LNCAP (cell line): ENCODE measurements at regions not wholly inside any gene's neighbourhood (a gene's known extent, or its start where the extent isn't known, plus 50 kb on each side); places are given as distances from the start of the nearest gene placed in this dataset.

Source experiments
- TF ChIP-seq, protein P1 (sequence below): fragments of 450-650 bp; IDR thresholded peaks from 2 replicates; pipeline ENCODE4 v1.5.1; 2017; ENCODE audit warnings: mild to moderate bottlenecking

DNA sequence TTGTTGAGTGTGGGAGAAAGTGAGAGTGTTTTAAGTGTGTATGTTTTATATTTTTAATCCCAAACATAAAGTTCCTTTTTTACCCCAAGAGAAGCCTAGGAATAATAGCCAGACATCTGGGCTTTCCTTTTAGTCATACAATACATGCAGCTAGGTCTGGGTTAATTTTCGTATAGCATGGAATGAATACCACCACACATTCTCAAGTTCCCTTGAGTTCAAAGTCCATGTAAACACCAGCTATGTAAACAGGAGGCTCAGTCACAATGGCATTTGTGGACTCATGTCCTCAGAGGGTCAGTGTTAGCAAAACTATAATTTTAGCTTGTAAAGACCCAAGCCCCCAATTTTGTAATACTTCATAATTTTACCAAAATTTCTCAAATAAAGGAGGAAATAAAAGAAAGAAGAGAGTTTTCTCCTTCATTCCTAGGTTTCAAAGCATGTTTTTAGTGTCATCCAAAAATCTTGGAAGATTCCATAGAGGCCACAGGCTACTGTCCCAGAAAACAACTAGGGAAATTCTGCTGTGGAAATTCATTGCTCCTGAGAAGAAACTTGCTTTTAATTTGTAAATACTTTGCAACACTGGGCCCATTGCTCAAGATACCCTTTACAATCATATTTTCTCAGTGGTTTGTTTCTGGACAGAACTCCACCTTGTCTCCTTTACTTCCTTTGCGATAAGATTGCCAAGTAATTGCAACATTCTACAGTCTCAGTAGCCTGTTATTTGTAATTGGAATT is 671.2 kb downstream of the COL12A1 start:
- TF ChIP-seq, protein P1, sequence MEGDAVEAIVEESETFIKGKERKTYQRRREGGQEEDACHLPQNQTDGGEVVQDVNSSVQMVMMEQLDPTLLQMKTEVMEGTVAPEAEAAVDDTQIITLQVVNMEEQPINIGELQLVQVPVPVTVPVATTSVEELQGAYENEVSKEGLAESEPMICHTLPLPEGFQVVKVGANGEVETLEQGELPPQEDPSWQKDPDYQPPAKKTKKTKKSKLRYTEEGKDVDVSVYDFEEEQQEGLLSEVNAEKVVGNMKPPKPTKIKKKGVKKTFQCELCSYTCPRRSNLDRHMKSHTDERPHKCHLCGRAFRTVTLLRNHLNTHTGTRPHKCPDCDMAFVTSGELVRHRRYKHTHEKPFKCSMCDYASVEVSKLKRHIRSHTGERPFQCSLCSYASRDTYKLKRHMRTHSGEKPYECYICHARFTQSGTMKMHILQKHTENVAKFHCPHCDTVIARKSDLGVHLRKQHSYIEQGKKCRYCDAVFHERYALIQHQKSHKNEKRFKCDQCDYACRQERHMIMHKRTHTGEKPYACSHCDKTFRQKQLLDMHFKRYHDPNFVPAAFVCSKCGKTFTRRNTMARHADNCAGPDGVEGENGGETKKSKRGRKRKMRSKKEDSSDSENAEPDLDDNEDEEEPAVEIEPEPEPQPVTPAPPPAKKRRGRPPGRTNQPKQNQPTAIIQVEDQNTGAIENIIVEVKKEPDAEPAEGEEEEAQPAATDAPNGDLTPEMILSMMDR: no peak

DNA sequence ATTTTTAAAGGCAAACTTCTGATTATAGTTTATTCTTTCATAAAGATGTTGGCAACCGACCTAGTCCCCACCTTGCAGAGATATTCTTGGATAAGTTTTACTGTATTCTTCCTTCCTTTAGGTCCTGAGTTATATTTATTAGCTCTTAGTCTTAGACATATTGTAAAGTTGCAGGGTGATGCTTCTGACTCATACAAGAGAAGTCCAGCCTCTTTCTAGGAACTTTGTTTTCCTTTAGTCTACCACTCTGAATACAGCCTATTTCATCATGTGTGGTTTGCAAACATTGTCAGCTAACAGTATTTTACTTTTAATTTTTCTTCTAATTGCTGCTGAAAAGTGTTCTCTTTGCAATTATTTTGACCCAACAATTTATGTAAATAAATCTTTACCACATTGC is 686.7 kb downstream of the COL12A1 start:
- TF ChIP-seq, protein P1: no peak

DNA sequence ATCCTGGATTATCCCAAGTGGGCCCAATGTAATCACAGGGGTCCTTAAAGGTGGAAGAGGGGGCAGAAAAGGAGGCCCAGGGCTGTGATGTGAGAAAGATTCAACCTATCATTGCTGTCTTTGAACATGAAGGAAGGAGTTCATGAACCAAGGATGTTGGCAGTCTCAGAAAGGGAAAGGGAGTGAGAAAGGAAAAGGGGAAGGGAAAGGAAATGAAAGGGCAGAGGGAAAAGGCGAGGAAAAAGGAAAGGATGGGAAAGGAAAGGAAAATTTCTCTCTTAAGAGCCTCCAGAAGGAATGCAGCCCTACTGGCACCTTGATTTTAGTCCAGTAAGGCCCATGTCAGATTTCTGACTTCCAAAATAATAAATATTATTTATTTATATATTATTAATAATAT is 687.8 kb downstream of the COL12A1 start:
- TF ChIP-seq, protein P1: no peak

DNA sequence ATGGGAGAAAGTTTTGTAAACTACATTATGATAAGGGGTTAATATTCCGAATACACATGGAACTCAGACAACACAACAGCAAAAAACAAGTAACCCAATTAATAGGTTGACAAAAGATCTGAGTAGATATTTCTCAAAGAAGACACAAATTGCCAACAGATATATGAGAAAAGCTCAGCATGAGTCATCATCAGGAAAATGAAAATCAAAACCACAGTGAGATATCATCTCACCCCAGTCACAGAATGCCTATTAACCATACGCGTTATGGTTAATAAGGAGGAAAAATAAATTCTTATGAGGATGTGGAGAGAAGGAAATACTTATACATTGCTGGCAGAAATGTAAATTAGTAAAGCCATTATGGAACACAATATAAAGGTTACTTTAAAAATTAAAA is 695.0 kb downstream of the COL12A1 start:
- TF ChIP-seq, protein P1: no peak

DNA sequence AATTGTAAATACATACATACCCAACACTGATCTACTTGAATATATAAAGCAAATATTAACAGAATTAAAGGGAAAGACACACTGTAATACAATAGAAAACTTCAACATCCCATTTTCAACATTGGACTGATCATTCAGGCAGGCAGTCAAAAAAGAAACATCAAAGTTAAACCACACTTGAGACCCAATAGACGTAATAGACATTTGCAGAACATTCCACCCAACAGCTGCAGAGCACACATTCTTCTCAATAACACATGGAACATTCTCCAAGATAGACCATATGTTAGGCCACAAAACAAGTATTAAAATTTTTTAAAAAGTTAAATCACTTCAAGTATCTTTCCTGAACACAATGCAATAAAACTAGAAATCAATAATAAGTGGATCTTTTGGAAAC is 698.2 kb downstream of the COL12A1 start:
- TF ChIP-seq, protein P1: no peak

DNA sequence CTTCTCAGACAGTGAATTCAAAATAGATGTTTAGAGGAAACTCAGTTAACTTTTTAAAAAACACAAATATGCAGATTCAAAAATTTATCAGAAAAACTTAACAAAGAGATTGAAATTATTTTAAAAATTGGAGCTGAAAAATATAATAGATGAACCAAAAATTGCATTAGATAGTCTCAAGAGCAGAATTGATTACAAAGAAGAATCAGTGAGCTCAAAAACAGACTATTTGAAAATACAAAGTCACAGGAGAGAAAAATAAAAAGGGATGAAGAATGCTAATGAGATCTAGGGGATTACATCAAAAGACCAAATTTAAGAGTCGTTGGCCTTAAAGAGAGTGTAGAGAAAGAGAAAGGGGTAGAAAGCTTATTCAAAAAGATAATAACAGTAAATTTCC is 700.5 kb downstream of the COL12A1 start:
- TF ChIP-seq, protein P1: no peak

DNA sequence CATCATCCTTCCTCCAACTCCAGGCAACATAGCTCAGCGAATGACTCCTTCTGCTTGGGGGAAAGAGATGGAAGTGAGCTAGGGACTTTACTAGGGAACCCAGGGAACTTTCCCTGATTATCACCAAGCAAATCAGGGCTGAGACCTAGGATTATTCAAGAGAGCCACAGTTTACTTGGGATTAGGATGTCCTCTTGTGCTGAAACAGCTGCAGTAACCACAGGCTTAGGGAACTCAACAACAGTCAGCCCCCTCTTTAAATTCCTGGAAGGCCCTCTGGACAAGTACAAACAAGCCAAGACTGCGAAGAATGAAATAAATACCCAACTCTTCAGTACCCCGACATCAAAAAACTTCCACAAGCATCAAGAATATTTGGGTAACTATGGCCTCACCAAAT is 700.9 kb downstream of the COL12A1 start:
- TF ChIP-seq, protein P1: no peak

DNA sequence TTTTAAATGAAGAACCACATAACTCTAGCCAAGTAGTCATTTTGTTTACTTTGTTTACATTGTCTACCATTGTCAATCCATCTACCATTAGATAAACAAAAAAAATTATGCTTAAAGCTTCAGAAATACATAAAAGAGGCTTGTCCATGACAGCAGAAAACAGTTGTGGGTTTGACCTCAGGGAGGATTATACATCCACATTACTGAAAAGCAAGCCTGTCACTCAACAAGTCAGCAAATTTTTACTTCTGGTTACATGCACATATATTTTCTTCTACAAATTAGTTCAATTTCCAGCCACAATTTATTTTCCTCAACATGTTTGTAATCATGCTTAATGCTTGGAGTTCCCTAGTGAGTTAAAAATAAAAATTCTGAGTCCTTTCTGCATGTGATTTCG is 713.3 kb downstream of the COL12A1 start:
- TF ChIP-seq, protein P1: no peak
